Smooth muscle cell (in vitro differentiated cells): ENCODE measurements at regions not wholly inside any gene's neighbourhood (a gene's known extent, or its start where the extent isn't known, plus 50 kb on each side); places are given as distances from the start of the nearest gene placed in this dataset.

Experiments
- DNase-seq: peaks from one replicate; lab custom pipeline; 2025; ENCODE audit not compliant: unreplicated experiment; lab: John Stamatoyannopoulos, UW
- H2AFZ ChIP-seq: fragments of 200-600 bp; sonication (generic); 2 replicates; pipeline ENCODE4 v1.6.0; 2016; ENCODE audit warnings: antibody characterized with exemption, low read depth, mild to moderate bottlenecking
- H3F3A ChIP-seq: fragments of 200-600 bp; sonication (generic); 2 replicates; pipeline ENCODE4 v1.6.0; 2017; ENCODE audit warnings: antibody characterized with exemption, low read depth
- H3K27ac ChIP-seq: fragments of 200-600 bp; sonication (generic); 2 replicates; pipeline ENCODE4 v1.5.1; 2016; ENCODE audit warnings: low read depth, mild to moderate bottlenecking
- H3K27me3 ChIP-seq: fragments of 200-600 bp; sonication (generic); 2 replicates; pipeline ENCODE4 v1.6.1; 2016; ENCODE audit warnings: low read depth, mild to moderate bottlenecking
- H3K36me3 ChIP-seq: fragments of 200-600 bp; sonication (generic); 2 replicates; pipeline ENCODE4 v1.5.1; 2016; ENCODE audit warnings: low read depth
- H3K4me1 ChIP-seq: fragments of 200-600 bp; sonication (generic); 2 replicates; pipeline ENCODE4 v1.5.1; 2016; ENCODE audit warnings: low read depth
- H3K4me2 ChIP-seq: fragments of 200-600 bp; sonication (generic); 2 replicates; pipeline ENCODE4 v1.6.0; 2016; ENCODE audit warnings: mild to moderate bottlenecking
- H3K4me3 ChIP-seq: fragments of 200-600 bp; sonication (generic); 2 replicates; pipeline ENCODE4 v1.5.1; 2016; ENCODE audit warnings: mild to moderate bottlenecking
- H3K79me2 ChIP-seq: fragments of 200-600 bp; sonication (generic); 2 replicates; pipeline ENCODE4 v1.6.0; 2016; ENCODE audit warnings: low read depth, mild to moderate bottlenecking
- H3K9ac ChIP-seq: fragments of 200-600 bp; sonication (generic); 2 replicates; pipeline ENCODE4 v1.6.0; 2016; ENCODE audit warnings: low read depth
- H3K9me3 ChIP-seq: fragments of 200-600 bp; sonication (generic); replicated peaks from 2 replicates; pipeline ENCODE4 v1.5.1; 2016; ENCODE audit warnings: low read depth
- H4K20me1 ChIP-seq: fragments of 200-600 bp; sonication (generic); 2 replicates; pipeline ENCODE4 v1.6.0; 2016; ENCODE audit warnings: low read depth
- CTCF ChIP-seq: fragments of 200-600 bp; sonication (generic); IDR thresholded peaks from 2 replicates; pipeline ENCODE4 v1.5.1; 2017; ENCODE audit warnings: borderline replicate concordance, mild to moderate bottlenecking, antibody characterized with exemption; ENCODE audit not compliant: insufficient read depth, poor library complexity, severe bottlenecking
- WGBS: methylation state at CpG from one replicate; pipeline ENCODE4 v1.1.7; 2016; ENCODE audit warnings: low lambda C conversion rate; 5-methylcytosine and 5-hydroxymethylcytosine counted together

- Histone ChIP-seq H3K9ac (no peak overlapping the region), H2AFZ (no peak overlapping the region), H3K4me2 (no peak overlapping the region), H3K4me1 (no peaks in the 10 kb centered on the region), H3K27ac (no peak overlapping the region), H3K9me3 (no peaks in the 10 kb centered on the region), H3K36me3 (no peaks in the 10 kb centered on the region), H3K79me2 (no peaks in the 10 kb centered on the region), H3K27me3 (no peaks in the 10 kb centered on the region), H3F3A (no peaks in the 10 kb centered on the region), H3K4me3 (no peak overlapping the region), H4K20me1 (no peaks in the 10 kb centered on the region)
- no peak for TF ChIP-seq CTCF
- WGBS, result 78% methylated on average over 5 of the region's 5 CpGs
- no peak for DNase-seq
Observed at GRCh38 chr13:104491916-104492315, 1425.7 kb upstream of the SLC10A2 start.

DNA sequence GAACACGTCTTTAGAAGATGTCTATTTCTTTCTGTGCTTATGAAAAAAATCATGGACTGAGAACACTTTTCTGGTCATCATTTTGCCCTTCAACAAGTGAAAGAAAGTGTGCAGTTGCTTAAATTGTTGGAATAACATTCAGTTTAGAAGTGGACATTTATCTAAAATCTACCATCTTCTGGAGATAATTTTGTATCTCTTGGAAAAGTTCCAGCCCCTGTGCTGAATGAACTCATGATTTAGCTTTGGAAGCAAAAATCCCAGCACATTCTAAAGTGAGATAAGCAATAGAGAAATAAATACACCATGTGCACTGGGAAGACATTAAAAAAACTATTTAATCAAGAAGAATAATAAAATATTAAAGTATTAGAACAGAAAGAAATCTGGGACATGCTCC is 1420.8 kb upstream of the SLC10A2 start:
- Histone ChIP-seq H3K27ac (no peak overlapping the region), H2AFZ (no peak overlapping the region), H3K9me3 (no peaks in the 10 kb centered on the region), H3K4me1 (no peaks in the 10 kb centered on the region), H3K9ac (no peak overlapping the region), H3K79me2 (no peaks in the 10 kb centered on the region), H3K4me2 (no peak overlapping the region), H3K36me3 (no peaks in the 10 kb centered on the region), H4K20me1 (no peaks in the 10 kb centered on the region), H3K27me3 (no peaks in the 10 kb centered on the region), H3K4me3 (no peak overlapping the region), H3F3A (no peaks in the 10 kb centered on the region)
- no peak for TF ChIP-seq CTCF
- 66% methylated on average over 1 of the region's 1 CpG for WGBS
- no peak for DNase-seq

- Histone ChIP-seq H3F3A (no peaks in the 10 kb centered on the region), H3K4me2 (no peak overlapping the region), H3K4me1 (no peaks in the 10 kb centered on the region), H3K9ac (no peak overlapping the region), H3K9me3 (no peaks in the 10 kb centered on the region), H4K20me1 (no peaks in the 10 kb centered on the region), H3K4me3 (no peak overlapping the region), H3K79me2 (no peaks in the 10 kb centered on the region), H3K36me3 (no peaks in the 10 kb centered on the region), H3K27me3 (no peaks in the 10 kb centered on the region), H3K27ac (no peak overlapping the region), H2AFZ (no peak overlapping the region)
- TF ChIP-seq CTCF, result no peak
- WGBS, result 11% methylated on average over 1 of the region's 1 CpG
- DNase-seq, result no peak
Observed at GRCh38 chr13:104485571-104485970, 1419.4 kb upstream of the SLC10A2 start.

DNA sequence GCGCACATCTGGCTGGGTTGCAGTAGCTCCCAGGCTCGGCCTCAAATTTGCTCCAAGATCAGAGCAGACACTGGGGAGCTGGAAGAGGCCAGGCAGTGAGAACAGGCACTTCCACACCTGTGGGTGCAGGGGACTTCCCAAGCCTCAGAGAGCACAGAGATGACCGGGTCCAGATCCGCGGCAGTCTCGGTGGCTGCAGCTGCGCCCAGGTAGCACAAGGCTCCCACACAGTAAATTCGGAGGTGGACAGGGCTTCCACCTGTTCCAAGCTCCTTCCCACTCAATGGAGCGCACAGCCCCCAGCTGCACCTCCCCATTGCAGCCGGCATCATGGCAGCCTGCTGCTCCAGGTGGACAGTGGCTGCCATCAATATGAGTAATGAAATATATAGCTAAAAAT is 1417.4 kb upstream of the SLC10A2 start:
- no peaks in the 10 kb centered on the region for H3K36me3 ChIP-seq
- 94% methylated on average over 10 of the region's 10 CpGs for WGBS
- H3K9ac ChIP-seq, result no peak overlapping the region
- no peak overlapping the region for H2AFZ ChIP-seq
- no peaks in the 10 kb centered on the region for H3K4me1 ChIP-seq
- H3K27me3 ChIP-seq, result no peaks in the 10 kb centered on the region
- no peaks in the 10 kb centered on the region for H3K9me3 ChIP-seq
- no peaks in the 10 kb centered on the region for H3F3A ChIP-seq
- H3K79me2 ChIP-seq, result no peaks in the 10 kb centered on the region
- H3K4me2 ChIP-seq, result no peak overlapping the region
- H4K20me1 ChIP-seq, result no peaks in the 10 kb centered on the region
- no peak for DNase-seq
- no peak for TF ChIP-seq CTCF
- H3K27ac ChIP-seq, result no peak overlapping the region
- H3K4me3 ChIP-seq, result no peak overlapping the region
